A172 (cell line): ENCODE measurements at regions not wholly inside any gene's neighbourhood (a gene's known extent, or its start where the extent isn't known, plus 50 kb on each side); places are given as distances from the start of the nearest gene placed in this dataset.

Source experiments
- DNase-seq: peaks from one replicate; pipeline ENCODE4 v3.0.0-alpha.2; 2015; ENCODE audit warnings: low spot score

GRCh38 chr3:168394439-168394838, 298.7 kb upstream of the GOLIM4 start:
- no peak for DNase-seq

GRCh38 chr3:168386301-168386700, 290.6 kb upstream of the GOLIM4 start:
- DNase-seq = no peak

- DNase-seq = no peak
Observed at GRCh38 chr3:168384990-168385389, 289.3 kb upstream of the GOLIM4 start.

- no peak for DNase-seq
Observed at GRCh38 chr3:168383573-168383972, 287.8 kb upstream of the GOLIM4 start.

- no peak for DNase-seq
Observed at GRCh38 chr3:168371846-168372245, 276.1 kb upstream of the GOLIM4 start.

- no peak for DNase-seq
Observed at GRCh38 chr3:168364967-168365366, 269.2 kb upstream of the GOLIM4 start.

GRCh38 chr3:168362661-168363247, 267.0 kb upstream of the GOLIM4 start:
- no peak for DNase-seq

GRCh38 chr3:168362156-168362555, 266.4 kb upstream of the GOLIM4 start:
- no peak for DNase-seq

GRCh38 chr3:168360993-168361392, 265.3 kb upstream of the GOLIM4 start:
- DNase-seq = no peak

GRCh38 chr3:168342946-168343850, 247.5 kb upstream of the GOLIM4 start:
- no peak for DNase-seq

- no peak for DNase-seq
Observed at GRCh38 chr3:168341956-168342936, 246.5 kb upstream of the GOLIM4 start.

- peak; percentile 67 for DNase-seq
Observed at GRCh38 chr3:168341192-168341815, 245.6 kb upstream of the GOLIM4 start.

GRCh38 chr3:168338161-168338560, 242.4 kb upstream of the GOLIM4 start:
- DNase-seq = no peak

- no peak for DNase-seq
Observed at GRCh38 chr3:168336276-168336675, 240.6 kb upstream of the GOLIM4 start.

GRCh38 chr3:168333410-168333935, 237.7 kb upstream of the GOLIM4 start:
- DNase-seq = no peak

- DNase-seq = no peak
Observed at GRCh38 chr3:168331756-168332155, 236.0 kb upstream of the GOLIM4 start.

GRCh38 chr3:168330983-168331382, 235.3 kb upstream of the GOLIM4 start:
- no peak for DNase-seq

- no peak for DNase-seq
Observed at GRCh38 chr3:168327856-168328255, 232.1 kb upstream of the GOLIM4 start.

GRCh38 chr3:168325684-168326083, 230.0 kb upstream of the GOLIM4 start:
- no peak for DNase-seq

GRCh38 chr3:168322941-168323340, 227.2 kb upstream of the GOLIM4 start:
- DNase-seq = no peak

- no peak for DNase-seq
Observed at GRCh38 chr3:168314166-168314565, 218.4 kb upstream of the GOLIM4 start.
